ENCODE measurements at regions not wholly inside any gene's neighbourhood (a gene's known extent, or its start where the extent isn't known, plus 50 kb on each side); places are given as distances from the start of the nearest gene placed in this dataset.

- Histone ChIP-seq H3K18ac (ENCODE audit: low read depth, low read length) (no peak overlapping the region), H3K27me3 (ENCODE audit: control insufficient read depth, insufficient read depth, low read length) (no peaks in the 10 kb centered on the region), H4K5ac (ENCODE audit: low read depth, low read length) (no peak overlapping the region), H2BK15ac (ENCODE audit: low read depth, low read length) (no peak overlapping the region), H3K27ac (ENCODE audit: insufficient read depth, low read length) (no peak overlapping the region), H2BK20ac (ENCODE audit: low read depth, low read length) (no peak overlapping the region), H2AFZ (replicated peaks; ENCODE audit: low read length, poor library complexity) (no peak overlapping the region), H2BK5ac (ENCODE audit: low read depth, low read length, poor library complexity, severe bottlenecking) (no peak overlapping the region), H3K4me1 (ENCODE audit: control insufficient read depth, insufficient read depth, low read length) (no peaks in the 10 kb centered on the region), H3K4ac (ENCODE audit: low read depth, low read length) (no peak overlapping the region), H2AK5ac (ENCODE audit: low read depth, low read length) (no peak overlapping the region), H3K4me3 (ENCODE audit: insufficient read depth, low read depth, low read length) (no peak overlapping the region), H3K9me1 (ENCODE audit: insufficient read depth, low read length) (no peaks in the 10 kb centered on the region), H3K9ac (ENCODE audit: low read depth, low read length) (no peak overlapping the region), H2BK120ac (ENCODE audit: low read depth, low read length) (no peak overlapping the region), H3K79me1 (ENCODE audit: low read depth in 1 of 2, low read length in 2 of 2) (no peaks in the 10 kb centered on the region), H3K4me2 (ENCODE audit: low read depth, low read length) (no peak overlapping the region), H4K20me1 (ENCODE audit: insufficient read depth, low read length) (no peaks in the 10 kb centered on the region), H4K91ac (ENCODE audit: insufficient read depth, low read depth, low read length) (no peak overlapping the region), H2AK9ac (replicated peaks; ENCODE audit: low read depth, low read length, poor library complexity) (no peak overlapping the region), H4K8ac (ENCODE audit: low read depth in 2 of 2, low read length in 2 of 2) (no peak overlapping the region), H3K36me3 (ENCODE audit: control insufficient read depth, insufficient read depth, low read length) (no peaks in the 10 kb centered on the region), H3K9me3 (ENCODE audit: control insufficient read depth, insufficient read depth, low read length) (no peaks in the 10 kb centered on the region; the same call in 1 of the 2 replicates), H3K56ac (ENCODE audit: extremely low read depth, insufficient read depth, low read length) (no peak overlapping the region), H3K23ac (ENCODE audit: low read depth, low read length) (no peak overlapping the region), H3K14ac (replicated peaks; ENCODE audit: low read depth, low read length) (no peak overlapping the region)
- DNase-seq (no peak), ATAC-seq (ENCODE audit: low read depth) (no peak)
- ChIA-PET CTCF (no interaction called here), POLR2A (ENCODE audit: unreplicated experiment) (no interaction called here)
- no TSS peak for BruUV-seq (replicated peaks)
- TF ChIP-seq CTCF (conservative IDR thresholded peaks at IDR 0.05; ENCODE audit: low read depth, low read length) (no peak), RFX5 (IDR thresholded peaks at IDR 0.05; ENCODE audit: low read depth, low read length) (no peak), CHD1 (IDR thresholded peaks at IDR 0.05; ENCODE audit: low read depth, low read length) (no peak), POLR2A (IDR thresholded peaks at IDR 0.05; ENCODE audit: low read depth, low read length) (no peak), SMC3 (IDR thresholded peaks at IDR 0.05; ENCODE audit: low read depth, low read length) (no peak), RCOR1 (IDR thresholded peaks at IDR 0.05; ENCODE audit: insufficient replicate concordance, low read length) (no peak), BHLHE40 (IDR thresholded peaks at IDR 0.05; ENCODE audit: low read depth, low read length) (no peak), RAD21 (IDR thresholded peaks at IDR 0.05; ENCODE audit: low read length) (no peak)
- intact Hi-C loops (cut with micrococcal nuclease) = no loop called here
- dilution Hi-C loops (cut with HindIII; ENCODE audit: low sequenced_read_pairs, unreplicated experiment) = no loop called here
- in situ Hi-C loops (cut with MboI; ENCODE audit: low sequenced_read_pairs) = no loop called here
- no CpG with 5 or more reads among the region's 4 CpGs for WGBS, 2 experiments (ENCODE audit: extremely low coverage in 2 of 2, insufficient read length in 1 of 2)
Observed at GRCh38 chr2:154600927-154601494, 97.5 kb upstream of the KCNJ3 start.
